ENCODE measurements at regions not wholly inside any gene's neighbourhood (a gene's known extent, or its start where the extent isn't known, plus 50 kb on each side); places are given as distances from the start of the nearest gene placed in this dataset.

- DNase-seq = no peak
Observed at GRCh38 chr4:143083756-143084472, 100.8 kb upstream of the USP38 start.

DNA sequence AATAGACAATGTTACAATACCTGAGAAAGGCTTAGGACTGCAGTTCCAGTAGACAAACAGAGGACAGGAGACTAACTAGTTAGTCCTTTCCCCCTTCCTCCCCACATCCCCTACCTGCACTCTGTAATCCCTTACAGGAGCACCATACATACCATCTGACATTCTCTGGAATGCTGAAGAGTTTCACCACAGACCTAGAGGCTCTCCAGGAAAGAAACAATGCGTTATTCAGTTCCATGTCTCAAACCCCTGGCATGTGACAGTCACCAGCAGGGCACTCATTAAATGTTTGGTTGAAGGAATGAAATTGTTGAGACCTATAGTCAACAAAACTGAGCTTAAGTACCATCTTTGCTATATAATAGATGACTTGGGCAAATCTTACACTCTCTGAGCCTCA is 100.2 kb upstream of the USP38 start:
- no peak for DNase-seq

GRCh38 chr4:143085224-143085623 is 99.5 kb upstream of the USP38 start:
- DNase-seq = no peak

DNA sequence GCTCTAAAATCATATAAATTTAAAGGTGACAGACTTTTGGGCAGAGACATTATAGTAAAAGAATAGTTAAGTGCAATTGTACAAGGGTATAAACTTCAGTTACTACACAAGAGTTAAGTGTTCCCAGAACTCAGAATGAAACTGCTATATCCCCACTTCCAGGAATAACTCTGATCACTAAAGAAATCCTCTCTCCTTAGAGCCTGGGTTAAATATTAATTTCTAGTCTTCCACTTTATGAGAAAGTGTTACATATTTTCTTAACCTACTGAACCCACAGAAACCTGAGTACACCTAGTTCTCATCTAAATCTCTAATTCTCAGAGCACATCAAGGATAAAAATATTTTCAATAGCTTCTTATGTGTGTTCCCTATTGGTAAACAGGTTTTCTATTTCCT is 99.1 kb upstream of the USP38 start:
- DNase-seq = no peak

DNA sequence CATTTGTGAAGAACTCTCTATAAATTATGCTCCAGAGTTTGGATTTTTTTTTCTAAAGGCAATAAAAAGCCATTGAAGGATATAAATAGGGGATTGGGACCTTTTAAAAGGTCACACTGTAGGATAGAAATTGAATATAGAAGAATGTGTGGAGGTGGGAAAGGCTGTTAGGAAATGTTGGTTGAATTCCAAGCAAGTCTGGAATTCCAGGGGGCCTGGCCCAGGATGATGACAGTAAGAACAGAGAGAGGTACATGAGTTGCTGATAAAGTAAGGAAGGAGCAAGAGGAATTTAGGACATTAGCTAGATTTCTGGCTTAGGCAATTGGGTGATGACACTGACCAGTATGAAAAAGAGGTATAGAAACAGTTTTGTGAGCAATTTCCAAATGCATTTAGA is 95.4 kb upstream of the USP38 start:
- no peak for DNase-seq

DNA sequence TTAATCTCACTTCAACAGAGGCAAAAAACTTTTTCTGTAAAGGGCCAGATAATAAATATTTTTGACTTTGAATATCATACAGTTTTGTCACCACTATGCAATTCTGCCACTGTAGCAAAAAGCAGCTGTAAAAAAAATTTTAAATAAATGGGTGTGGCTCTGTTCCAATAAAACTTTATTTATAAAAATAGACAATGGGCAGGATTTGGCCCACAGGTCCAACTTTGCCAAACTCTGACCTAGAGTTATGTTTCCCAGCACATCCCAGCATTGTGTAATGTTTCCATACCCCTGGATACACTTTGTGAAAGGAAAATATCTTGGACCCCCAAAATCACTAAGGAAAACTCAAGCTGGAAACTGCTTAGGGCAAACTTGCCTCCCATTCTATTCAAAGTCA is 94.9 kb upstream of the USP38 start:
- no peak for DNase-seq

DNA sequence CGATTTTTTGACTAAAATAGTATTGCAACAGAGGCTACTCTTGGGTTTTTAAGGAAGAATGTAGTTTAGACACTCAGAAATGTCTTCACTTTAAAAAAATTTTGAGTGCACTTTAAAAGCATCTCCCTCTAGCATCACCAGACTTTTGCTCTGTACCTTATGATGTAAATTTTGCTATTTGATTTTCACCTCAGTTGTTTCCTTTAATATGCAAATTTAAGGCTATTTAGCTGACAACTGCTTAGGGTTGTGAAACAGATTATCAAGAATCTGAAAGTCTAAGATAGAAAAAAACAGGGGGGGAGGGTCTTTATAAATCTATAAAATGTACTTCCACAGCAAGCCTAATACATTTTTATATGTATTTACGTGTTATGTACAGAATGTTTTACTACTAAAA is 92.9 kb upstream of the USP38 start:
- no peak for DNase-seq

DNA sequence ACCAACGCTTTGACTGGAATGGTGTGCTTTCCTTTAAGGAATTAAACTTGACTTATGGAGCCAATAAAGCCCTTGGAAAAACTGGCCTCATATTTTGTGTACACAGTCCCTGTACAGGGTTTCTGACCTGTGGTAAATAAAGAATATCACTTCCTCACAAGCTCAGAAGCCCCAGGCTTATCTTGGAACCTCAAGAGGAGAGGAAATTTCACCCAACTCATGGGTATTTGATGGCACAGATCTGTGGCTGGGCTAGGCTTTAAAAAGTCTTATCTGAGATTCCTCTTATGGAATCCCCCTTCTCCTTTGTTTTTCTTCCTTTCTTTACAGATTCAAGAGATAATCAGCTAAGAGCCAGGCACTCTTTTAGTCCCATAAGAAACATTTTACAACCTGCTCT is 89.3 kb upstream of the USP38 start:
- DNase-seq = no peak

GRCh38 chr4:143097751-143098150 is 87.0 kb upstream of the USP38 start:
- no peak for DNase-seq

- no peak for DNase-seq
Observed at GRCh38 chr4:143099693-143100092, 85.0 kb upstream of the USP38 start.

DNA sequence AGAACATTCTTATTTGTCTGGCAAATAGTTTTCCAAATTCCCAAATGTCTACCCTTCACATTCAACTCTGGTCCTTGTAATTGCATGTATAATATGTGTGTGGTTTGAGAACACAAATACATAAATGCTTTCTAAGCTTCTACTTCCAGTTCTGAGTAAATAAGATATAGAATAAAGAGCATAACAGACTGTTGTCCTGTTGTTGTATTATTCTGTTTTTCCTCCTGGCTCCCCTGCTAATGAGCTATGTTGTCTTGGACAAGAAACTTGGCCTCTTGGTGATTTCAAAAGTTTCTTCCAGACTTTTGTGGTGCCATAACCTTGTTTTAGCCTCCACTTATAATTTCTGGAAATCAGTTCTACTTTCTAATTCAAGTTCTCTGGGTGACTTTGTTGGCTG is 75.3 kb upstream of the USP38 start:
- no peak for DNase-seq

DNA sequence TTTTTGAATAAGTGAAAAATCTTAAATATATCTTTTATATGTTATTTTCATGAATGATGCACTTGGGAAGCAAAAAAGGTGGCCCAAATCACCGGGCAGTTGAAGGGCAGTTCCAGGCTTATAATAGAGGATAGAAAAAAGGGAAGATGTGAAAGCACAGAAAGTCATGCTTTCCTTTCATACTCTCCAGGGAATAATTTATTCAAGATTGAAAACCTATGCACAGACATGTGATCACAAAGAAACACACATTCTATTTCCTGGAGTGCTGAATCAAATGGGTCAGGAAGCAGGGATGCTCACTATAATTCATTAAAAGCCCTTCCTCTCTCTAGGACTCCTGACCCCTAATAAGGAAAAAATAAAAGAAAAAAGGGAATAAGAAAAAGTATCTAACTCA is 66.1 kb upstream of the USP38 start:
- DNase-seq = no peak

DNA sequence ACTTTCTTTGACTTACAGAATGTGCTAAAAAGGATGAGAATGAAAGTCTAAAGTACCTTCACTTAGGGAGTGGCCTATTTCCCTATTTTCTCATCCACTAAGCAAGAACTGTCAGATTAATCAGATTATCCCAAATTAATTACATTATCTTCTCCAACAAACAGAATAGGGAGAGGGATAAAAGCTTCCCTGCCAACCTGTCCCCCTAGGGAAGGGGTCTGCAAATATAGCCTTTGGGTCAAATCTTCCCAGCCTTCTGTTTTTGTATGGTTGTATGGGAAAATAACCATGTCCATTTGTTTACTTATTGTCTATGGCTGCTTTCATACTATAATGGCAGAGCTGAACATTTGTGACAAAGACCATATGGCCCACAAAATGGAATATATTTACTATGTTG is 57.1 kb upstream of the USP38 start:
- DNase-seq = no peak

DNA sequence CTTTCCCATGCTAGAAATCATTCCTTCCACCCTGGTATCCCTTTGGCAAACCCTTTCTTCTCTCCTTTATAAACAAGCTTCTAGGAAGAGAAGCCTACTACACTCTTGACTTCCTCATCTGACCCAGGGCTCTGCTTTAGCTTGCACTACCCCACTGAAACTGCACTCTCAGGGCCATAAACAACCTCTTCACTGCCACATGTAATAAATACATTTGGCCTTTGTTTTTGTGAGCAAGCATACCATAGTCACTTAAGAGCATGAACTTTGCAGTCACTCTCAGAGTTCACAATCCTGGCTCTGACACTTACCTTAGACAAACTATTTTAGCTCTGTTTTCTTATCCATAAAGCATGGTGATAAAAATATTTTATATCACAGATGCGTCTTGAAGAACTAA is 50.7 kb upstream of the USP38 start:
- DNase-seq = no peak
